HEK293 (cell line): ENCODE measurements at regions not wholly inside any gene's neighbourhood (a gene's known extent, or its start where the extent isn't known, plus 50 kb on each side); places are given as distances from the start of the nearest gene placed in this dataset.

Experiments used
- CTCF ChIA-PET: fragments of 350-600 bp; formaldehyde crosslinking; extraction: SDS; loops from one replicate; lab custom pipeline; 2021; ENCODE audit warnings: antibody characterized with exemption; lab: Yijun Ruan, JAX
- POLR2A ChIA-PET: fragments of 300-600 bp; formaldehyde crosslinking; extraction: SDS; loops from one replicate; lab custom pipeline; 2020; ENCODE audit warnings: antibody characterized with exemption, inconsistent platforms; lab: Yijun Ruan, JAX
- H3K27ac ChIP-seq: fragments of 200-500 bp; sonication (Bioruptor generic); 2 replicates; pipeline ENCODE4 v1.5.1; 2014; ENCODE audit warnings: low read depth, low read length, control low read depth, inconsistent platforms; ENCODE audit errors: extremely low read depth
- H3K36me3 ChIP-seq, 2 experiments: fragments of 200-500 bp in 1 of 2; sonication (Bioruptor generic) in 1 of 2; 1 replicate in 1 of 2; 2 replicates in 1 of 2; pipeline ENCODE4 v1.5.1; 2014 to 2017; ENCODE audit warnings: inconsistent platforms in 2 of 2, low read length in 2 of 2; ENCODE audit not compliant: control insufficient read depth in 2 of 2, insufficient read depth in 1 of 2
- H3K4me1 ChIP-seq: fragments of 200-500 bp; sonication (Bioruptor generic); 2 replicates; pipeline ENCODE4 v1.5.1; 2014; ENCODE audit warnings: mild to moderate bottlenecking, low read length, inconsistent platforms; ENCODE audit not compliant: control insufficient read depth, insufficient read depth
- H3K4me3 ChIP-seq: 2 replicates; pipeline ENCODE4 v1.5.1; 2011; ENCODE audit warnings: low read depth, mild to moderate bottlenecking, control low read depth, low read length, moderate library complexity
- H3K9me3 ChIP-seq: fragments of 200-500 bp; sonication (Bioruptor generic); 2 replicates; pipeline ENCODE4 v1.5.1; 2014; ENCODE audit warnings: low read depth, low read length, inconsistent platforms; ENCODE audit not compliant: control insufficient read depth, insufficient read depth
- GLI2 ChIP-seq: fragments of 450-650 bp; formaldehyde crosslinking; IDR thresholded peaks from 2 replicates; pipeline ENCODE4; 2017; ENCODE audit warnings: missing biosample characterization, missing genetic modification characterization, low read depth, borderline replicate concordance
- GLIS1 ChIP-seq: fragments of 450-650 bp; formaldehyde crosslinking; IDR thresholded peaks from 2 replicates; pipeline ENCODE4 v1.5.1; 2016; ENCODE audit warnings: missing biosample characterization, missing genetic modification characterization
- MYNN ChIP-seq: fragments of 450-650 bp; formaldehyde crosslinking; IDR thresholded peaks from 2 replicates; pipeline ENCODE4 v1.5.1; 2016; ENCODE audit warnings: missing biosample characterization, missing genetic modification characterization, borderline replicate concordance
- MZF1 ChIP-seq: fragments of 450-650 bp; formaldehyde crosslinking; IDR thresholded peaks from 2 replicates; pipeline ENCODE4 v1.5.1; 2017; ENCODE audit warnings: missing biosample characterization, missing genetic modification characterization, borderline replicate concordance
- ZFP3 ChIP-seq: fragments of 450-650 bp; formaldehyde crosslinking; IDR thresholded peaks from 2 replicates; pipeline ENCODE4 v1.5.1; 2016; ENCODE audit warnings: low read depth, missing biosample characterization, missing genetic modification characterization
- ZNF10 ChIP-seq: fragments of 450-650 bp; formaldehyde crosslinking; IDR thresholded peaks from 2 replicates; pipeline ENCODE4 v1.5.1; 2017; ENCODE audit warnings: missing biosample characterization, missing genetic modification characterization
- ZNF114 ChIP-seq: fragments of 450-650 bp; formaldehyde crosslinking; IDR thresholded peaks from 2 replicates; pipeline ENCODE4 v1.5.0; 2017; ENCODE audit warnings: missing biosample characterization, missing genetic modification characterization
- ZNF138 ChIP-seq: fragments of 450-650 bp; formaldehyde crosslinking; IDR thresholded peaks from 2 replicates; pipeline ENCODE4 v1.5.1; 2016; ENCODE audit warnings: missing biosample characterization, missing genetic modification characterization, borderline replicate concordance
- ZNF169 ChIP-seq: fragments of 450-650 bp; formaldehyde crosslinking; IDR thresholded peaks from 2 replicates; pipeline ENCODE4 v1.5.1; 2016; ENCODE audit warnings: missing biosample characterization, missing genetic modification characterization
- ZNF239 ChIP-seq: fragments of 450-650 bp; formaldehyde crosslinking; IDR thresholded peaks from 2 replicates; pipeline ENCODE4 v1.5.1; 2016; ENCODE audit warnings: missing biosample characterization, missing genetic modification characterization
- ZNF24 ChIP-seq: fragments of 450-650 bp; formaldehyde crosslinking; IDR thresholded peaks from 2 replicates; pipeline ENCODE4 v1.5.1; 2016; ENCODE audit warnings: missing biosample characterization, missing genetic modification characterization
- ZNF341 ChIP-seq: fragments of 450-650 bp; formaldehyde crosslinking; IDR thresholded peaks from 2 replicates; pipeline ENCODE4; 2016; ENCODE audit warnings: low read depth, missing biosample characterization, missing genetic modification characterization
- ZNF501 ChIP-seq: fragments of 450-650 bp; formaldehyde crosslinking; IDR thresholded peaks from 2 replicates; pipeline ENCODE4 v1.5.1; 2016; ENCODE audit warnings: missing biosample characterization, missing genetic modification characterization
- ZNF510 ChIP-seq: fragments of 450-650 bp; formaldehyde crosslinking; IDR thresholded peaks from 2 replicates; pipeline ENCODE4 v1.5.1; 2018; ENCODE audit warnings: mild to moderate bottlenecking, missing genetic modification characterization, missing biosample characterization; ENCODE audit not compliant: insufficient replicate concordance
- ZNF530 ChIP-seq: fragments of 450-650 bp; formaldehyde crosslinking; IDR thresholded peaks from 2 replicates; pipeline ENCODE4 v1.5.1; 2016; ENCODE audit warnings: low read depth, missing biosample characterization, missing genetic modification characterization
- ZNF548 ChIP-seq: fragments of 450-650 bp; formaldehyde crosslinking; IDR thresholded peaks from 2 replicates; pipeline ENCODE4 v1.5.1; 2016; ENCODE audit warnings: missing biosample characterization, missing genetic modification characterization
- ZNF560 ChIP-seq: fragments of 450-650 bp; formaldehyde crosslinking; IDR thresholded peaks from 2 replicates; pipeline ENCODE4 v1.5.1; 2017; ENCODE audit warnings: missing biosample characterization, missing genetic modification characterization, borderline replicate concordance
- ZNF561 ChIP-seq: fragments of 450-650 bp; IDR thresholded peaks from 2 replicates; pipeline ENCODE4 v1.5.1; 2018; ENCODE audit warnings: missing biosample characterization, missing genetic modification characterization, borderline replicate concordance
- ZNF645 ChIP-seq: fragments of 450-650 bp; formaldehyde crosslinking; IDR thresholded peaks from 2 replicates; pipeline ENCODE4; 2016; ENCODE audit warnings: missing biosample characterization, missing genetic modification characterization
- ZNF843 ChIP-seq: fragments of 450-650 bp; formaldehyde crosslinking; IDR thresholded peaks from 2 replicates; pipeline ENCODE4 v1.5.1; 2016; ENCODE audit warnings: missing biosample characterization, missing genetic modification characterization
- ZXDB ChIP-seq: fragments of 450-650 bp; formaldehyde crosslinking; IDR thresholded peaks from 2 replicates; pipeline ENCODE4 v1.5.1; 2016; ENCODE audit warnings: missing biosample characterization, missing genetic modification characterization

GRCh38 chr17:13822700-13823099, 221.0 kb upstream of the HS3ST3A1 start:
- Histone ChIP-seq H3K36me3 (no peaks in the 10 kb centered on the region), H3K27ac (no peak overlapping the region), H3K9me3 (no peaks in the 10 kb centered on the region), H3K4me3 (no peak overlapping the region), H3K4me1 (no peaks in the 10 kb centered on the region)
- TF ChIP-seq ZNF561 (no peak), ZNF548 (tag by site-specific recombination) (no peak), ZNF560 (tag by site-specific recombination) (no peak), GLI2 (tag by site-specific recombination) (no peak), ZNF239 (tag by site-specific recombination) (no peak), ZXDB (tag by site-specific recombination) (no peak)
- ChIA-PET POLR2A (no interaction called here), CTCF (no interaction called here)

- Histone ChIP-seq H3K9me3 (no peaks in the 10 kb centered on the region), H3K36me3 (no peaks in the 10 kb centered on the region), H3K4me3 (no peak overlapping the region), H3K4me1 (no peaks in the 10 kb centered on the region), H3K27ac (no peak overlapping the region)
- POLR2A ChIA-PET, result interaction anchor here (0.5 kb wide), 1 partner anchor 17 kb away, joined by 3 read pairs; no protein-coding TSS in a partner anchor
- CTCF ChIA-PET, result no interaction called here
- TF ChIP-seq ZNF138 (no peak), MYNN (tag by site-specific recombination) (no peak), ZNF24 (tag by site-specific recombination) (no peak)
Observed at GRCh38 chr17:13825526-13826040, 223.9 kb upstream of the HS3ST3A1 start.

- ChIA-PET POLR2A (no interaction called here), CTCF (interaction anchor here (0.6 kb wide), 1 partner anchor 231 kb away, joined by 3 read pairs; no protein-coding TSS in a partner anchor)
- H3K4me1 ChIP-seq, result no peaks in the 10 kb centered on the region
- TF ChIP-seq ZNF530, result no peak
- no peak for TF ChIP-seq ZNF501 (tag by site-specific recombination)
- TF ChIP-seq ZNF114 (tag by site-specific recombination), result no peak
- no peak for TF ChIP-seq GLIS1
- TF ChIP-seq ZFP3 (tag by site-specific recombination), result no peak
- TF ChIP-seq ZNF510 (tag by site-specific recombination), result no peak
- no peak for TF ChIP-seq ZNF843 (tag by site-specific recombination)
- TF ChIP-seq MZF1 (tag by site-specific recombination), result no peak
- no peak for TF ChIP-seq ZNF10 (tag by site-specific recombination)
- no peak for TF ChIP-seq ZNF169 (tag by site-specific recombination)
- TF ChIP-seq ZNF645 (tag by site-specific recombination), result no peak
- no peak for TF ChIP-seq ZNF341 (tag by site-specific recombination)
- no peaks in the 10 kb centered on the region for H3K36me3 ChIP-seq
- no peak overlapping the region for H3K4me3 ChIP-seq
- H3K27ac ChIP-seq, result no peak overlapping the region
- no peaks in the 10 kb centered on the region for H3K9me3 ChIP-seq
Observed at GRCh38 chr17:13827118-13827517, 225.4 kb upstream of the HS3ST3A1 start.
